Motor neuron (in vitro differentiated cells): ENCODE measurements at regions not wholly inside any gene's neighbourhood (a gene's known extent, or its start where the extent isn't known, plus 50 kb on each side); places are given as distances from the start of the nearest gene placed in this dataset.

ENCODE experiments used
- ATAC-seq, 8 experiments: fragments of 200-7000 bp; cut with Tn5 transposase; replicated peaks in 6 of 8; 2 replicates each; pipeline ENCODE4 v1.8.0; 2021; ENCODE audit warnings: mild to moderate bottlenecking in 8 of 8, moderate library complexity in 8 of 8
- H3K27ac ChIP-seq, 2 donors: fragments of 250-450 bp; sonication (Bioruptor Pico); 2 replicates each; pipeline ENCODE4 v1.9.0; 2021; ENCODE audit warnings: antibody characterized with exemption in 2 of 2, mild to moderate bottlenecking in 2 of 2, moderate library complexity in 1 of 2
- H3K4me1 ChIP-seq, 2 donors: fragments of 250-450 bp; sonication (Bioruptor Pico); replicated peaks in 1 of 2; 2 replicates each; pipeline ENCODE4 v1.6.1; 2021; ENCODE audit warnings: antibody characterized with exemption in 2 of 2, mild to moderate bottlenecking in 2 of 2, moderate library complexity in 1 of 2
- H3K4me3 ChIP-seq, 5 donors: fragments of 250-450 bp; sonication (Bioruptor Pico); 2 replicates each; pipeline ENCODE4 v1.9.0; 2021; ENCODE audit warnings: antibody characterized with exemption in 5 of 5, mild to moderate bottlenecking in 5 of 5, moderate library complexity in 4 of 5
- WGBS, 10 experiments: fragments of 450-650 bp; shearing (Covaris generic); methylation state at CpG; one replicate each; pipeline ENCODE4 v1.0.0; 2022; 5-methylcytosine and 5-hydroxymethylcytosine counted together
- in situ Hi-C, 9 experiments: fragments of 400-800 bp; cut with MboI; loops; one replicate each; pipeline ENCODE4 v1.15.0; 2021; ENCODE audit warnings: low sequenced_read_pairs in 9 of 9, low pct_unique_long_range_greater_than_20kb in 2 of 9; ENCODE audit not compliant: unreplicated experiment in 9 of 9

- in situ Hi-C loops: no loop called here
- H3K4me3 ChIP-seq: no peak overlapping the region
- H3K4me1 ChIP-seq: no peaks in the 10 kb centered on the region
- ATAC-seq: no peak
- WGBS, 10 experiments: 47 to 100% (median 91%) methylated on average over 1 to 2 of the region's 2 CpGs
- no peak overlapping the region for H3K27ac ChIP-seq
Measured at GRCh38 chr12:59004456-59004855, 84.2 kb upstream of the LRIG3 start.

GRCh38 chr12:58995666-58996363 lies 75.5 kb upstream of the LRIG3 start:
- in situ Hi-C loops: no loop called here
- no peak for ATAC-seq
- Histone ChIP-seq H3K27ac (no peak overlapping the region), H3K4me3 (no peak overlapping the region), H3K4me1 (no peaks in the 10 kb centered on the region)
- WGBS, 10 experiments: 76 to 100% (median 83%) methylated on average over 1 to 3 of the region's 3 CpGs; no CpG with 5 or more reads in 1 of the 10 experiments

- no peaks in the 10 kb centered on the region for H3K4me1 ChIP-seq
- ATAC-seq: peak in 2 of 8 experiments; percentile 57 to 73
- no peak overlapping the region for H3K4me3 ChIP-seq
- in situ Hi-C loops: no loop called here
- 14 to 100% (median 83%) methylated on average over 1 of the region's 1 CpG; no CpG with 5 or more reads in 2 of the 10 experiments for WGBS, 10 experiments
- no peak overlapping the region for H3K27ac ChIP-seq
Measured at GRCh38 chr12:58988643-58989344, 68.5 kb upstream of the LRIG3 start.

- no peak for ATAC-seq
- Histone ChIP-seq H3K4me3 (no peak overlapping the region), H3K4me1 (no peaks in the 10 kb centered on the region), H3K27ac (no peak overlapping the region)
- in situ Hi-C loops: no loop called here
- WGBS, 10 experiments: 33 to 97% (median 90%) methylated on average over 1 to 3 of the region's 3 CpGs; no CpG with 5 or more reads in 2 of the 10 experiments
Measured at GRCh38 chr12:58981961-58982360, 61.7 kb upstream of the LRIG3 start.

- in situ Hi-C loops: no loop called here
- Histone ChIP-seq H3K4me1 (no peaks in the 10 kb centered on the region), H3K27ac (no peak overlapping the region), H3K4me3 (no peak overlapping the region)
- WGBS, 10 experiments: 100% methylated on average over 1 of the region's 1 CpG; no CpG with 5 or more reads in 3 of the 10 experiments
- ATAC-seq: no peak
Measured at GRCh38 chr12:58980768-58981167, 60.5 kb upstream of the LRIG3 start.

- no peak for ATAC-seq
- Histone ChIP-seq H3K4me1 (no peaks in the 10 kb centered on the region), H3K27ac (no peak overlapping the region), H3K4me3 (no peak overlapping the region)
- in situ Hi-C loops: no loop called here
- 56 to 100% (median 85%) methylated on average over 2 to 3 of the region's 3 CpGs; no CpG with 5 or more reads in 2 of the 10 experiments for WGBS, 10 experiments
Measured at GRCh38 chr12:58978717-58979116, 58.4 kb upstream of the LRIG3 start.

- ATAC-seq: no peak
- Histone ChIP-seq H3K4me3 (no peak overlapping the region), H3K27ac (no peak overlapping the region), H3K4me1 (no peaks in the 10 kb centered on the region)
- WGBS, 10 experiments: 39 to 100% (median 90%) methylated on average over 2 to 4 of the region's 4 CpGs; no CpG with 5 or more reads in 3 of the 10 experiments
- in situ Hi-C loops: no loop called here
Measured at GRCh38 chr12:58977476-58977875, 57.2 kb upstream of the LRIG3 start.

- Histone ChIP-seq H3K4me3 (no peak overlapping the region), H3K27ac (no peak overlapping the region), H3K4me1 (no peaks in the 10 kb centered on the region)
- no peak for ATAC-seq
- in situ Hi-C loops: no loop called here
- WGBS, 10 experiments: 67 to 100% (median 84%) methylated on average over 1 of the region's 2 CpGs; no CpG with 5 or more reads in 6 of the 10 experiments
Measured at GRCh38 chr12:58976146-58976545, 55.8 kb upstream of the LRIG3 start.
